Right lobe of liver (tissue), 4 donors: ENCODE measurements at regions not wholly inside any gene's neighbourhood (a gene's known extent, or its start where the extent isn't known, plus 50 kb on each side); places are given as distances from the start of the nearest gene placed in this dataset.

Source experiments
- CTCF ChIP-seq, 4 donors: fragments of 200-600 bp in 3 of 4; fragments of 450-650 bp in 1 of 4; IDR thresholded peaks; one replicate each; pipeline versions ENCODE4 v1.5.1 to v1.8.0; 2016 to 2022; ENCODE audit warnings: antibody characterized with exemption in 4 of 4, mild to moderate bottlenecking in 2 of 4
- POLR2A ChIP-seq: fragments of 450-650 bp; IDR thresholded peaks from one replicate; pipeline ENCODE4 v1.6.1; 2017; ENCODE audit warnings: antibody characterized with exemption, mild to moderate bottlenecking
- donor health status: DM: no; HTN: no; CAD: no.
- donor health status: DM: no; HTN: no; CAD: no.
- donor health status: DM: no; HTN: yes; CAD: no.

- TF ChIP-seq CTCF (IDR thresholded peaks at IDR 0.05) (no peak), POLR2A (no peak)
These were observed 327.0 kb upstream of the SEMA6D start for GRCh38 chr15:47390208-47390765.
